T-helper 1 cell treated with Interleukin-12 subunit alpha and Interleukin-12 subunit beta and Interleukin-4 antibody, amounts not matched to agents 30 ng/mL and 1 ng/mL, for 36 hours (primary cell): ENCODE measurements at regions not wholly inside any gene's neighbourhood (a gene's known extent, or its start where the extent isn't known, plus 50 kb on each side); places are given as distances from the start of the nearest gene placed in this dataset.

Experiments used
- intact Hi-C: fragments of 100-400 bp; cut with micrococcal nuclease; formaldehyde crosslinking; loops from one replicate; pipeline ENCODE4 v1.15.1; 2024

DNA sequence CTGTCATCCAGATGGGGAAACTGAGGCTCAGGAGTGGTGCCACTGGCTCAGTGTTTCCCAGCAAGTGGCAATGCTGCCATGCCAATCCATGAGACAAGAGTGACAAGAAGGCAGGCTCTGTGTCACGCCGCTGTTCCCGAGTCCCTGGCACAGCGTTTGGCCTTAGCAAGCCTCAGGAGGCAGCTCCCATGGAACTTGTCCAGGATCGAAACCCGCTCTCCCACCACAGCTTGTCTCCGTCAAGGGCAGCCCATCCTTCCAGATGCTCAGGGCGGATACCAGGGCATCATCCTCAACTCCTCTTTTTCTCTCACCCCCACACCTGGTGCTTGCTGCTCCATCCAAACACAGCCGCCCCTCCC is 110.6 kb upstream of the PTPN1 start:
- intact Hi-C loops: no loop called here

DNA sequence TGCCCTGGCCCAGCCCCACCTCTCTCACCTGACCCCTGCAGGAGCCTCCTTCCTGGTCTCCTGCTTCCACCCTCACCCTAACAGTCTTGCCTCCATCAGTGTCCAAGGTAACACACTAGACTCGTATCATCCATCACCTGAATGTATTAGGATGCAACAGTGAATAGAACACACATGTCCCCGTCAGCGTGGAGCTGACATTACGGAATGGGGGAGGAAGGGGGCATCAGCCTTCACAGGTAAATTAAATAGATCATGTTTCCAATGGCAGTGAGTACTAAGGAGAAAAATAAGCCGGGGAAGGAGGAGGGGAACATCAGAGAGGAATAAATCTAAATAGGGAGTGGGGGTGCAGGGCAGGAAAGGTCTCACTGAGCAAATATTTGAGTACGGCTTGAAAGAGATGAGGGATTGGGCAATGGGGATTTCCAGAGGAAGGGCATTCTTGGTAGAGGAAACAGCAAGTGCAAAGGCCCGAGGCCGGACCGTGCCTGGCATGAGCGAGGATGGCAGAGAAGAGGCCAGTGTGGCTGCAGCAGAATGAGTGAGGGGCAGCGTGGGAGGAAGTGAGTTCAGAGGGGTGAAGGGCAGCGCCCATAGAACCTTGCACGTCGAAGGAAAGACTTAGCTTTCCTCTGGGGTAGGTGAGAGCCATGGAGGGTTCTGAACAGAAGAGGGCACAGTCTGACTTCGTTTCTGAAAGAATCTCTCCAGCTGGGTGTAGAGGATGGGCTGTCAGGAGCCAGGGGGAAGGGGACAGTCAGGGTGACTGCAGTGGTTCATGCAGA is 110.1 kb upstream of the PTPN1 start:
- intact Hi-C loops: no loop called here

DNA sequence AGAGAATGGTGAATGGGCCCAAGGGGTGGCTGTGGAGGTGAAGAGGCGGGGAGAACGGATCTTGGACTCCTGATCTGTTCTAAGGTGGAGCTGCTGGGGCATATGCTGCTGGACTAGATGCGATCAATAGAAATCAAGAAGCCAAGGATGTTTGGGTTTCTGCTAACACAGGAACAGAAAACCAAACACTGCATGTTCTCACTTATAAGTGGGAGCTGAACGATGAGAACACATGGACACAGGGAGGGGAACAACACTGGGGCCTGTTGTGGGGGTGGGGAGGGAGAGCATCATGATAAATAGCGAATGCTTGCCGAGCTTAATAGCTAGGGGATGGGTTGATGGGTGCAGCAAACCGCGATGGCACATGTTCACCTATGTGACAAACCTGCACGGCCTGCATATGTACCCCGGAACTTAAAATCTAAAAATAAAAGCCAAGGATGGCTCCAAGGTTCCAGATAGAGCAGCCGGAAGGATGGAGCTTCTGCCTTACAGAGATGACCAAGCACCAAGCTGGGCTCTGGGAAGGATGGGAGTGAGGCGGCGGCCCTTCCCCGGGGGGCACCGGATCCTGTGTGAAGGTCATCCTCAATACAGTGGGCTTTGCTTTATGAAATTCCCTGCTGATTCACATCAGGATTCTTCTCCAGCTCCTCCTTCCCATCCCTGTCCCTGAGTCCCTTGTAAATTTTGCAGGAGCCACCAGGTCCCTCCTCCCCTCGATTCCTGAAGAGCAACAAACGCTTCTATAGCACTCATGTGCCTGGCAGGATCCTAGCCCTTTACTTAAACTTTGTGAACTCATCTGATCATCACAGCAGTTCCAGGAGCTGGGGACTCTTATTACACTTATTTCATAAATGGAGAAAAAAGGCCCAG is 109.2 kb upstream of the PTPN1 start:
- intact Hi-C loops: no loop called here

DNA sequence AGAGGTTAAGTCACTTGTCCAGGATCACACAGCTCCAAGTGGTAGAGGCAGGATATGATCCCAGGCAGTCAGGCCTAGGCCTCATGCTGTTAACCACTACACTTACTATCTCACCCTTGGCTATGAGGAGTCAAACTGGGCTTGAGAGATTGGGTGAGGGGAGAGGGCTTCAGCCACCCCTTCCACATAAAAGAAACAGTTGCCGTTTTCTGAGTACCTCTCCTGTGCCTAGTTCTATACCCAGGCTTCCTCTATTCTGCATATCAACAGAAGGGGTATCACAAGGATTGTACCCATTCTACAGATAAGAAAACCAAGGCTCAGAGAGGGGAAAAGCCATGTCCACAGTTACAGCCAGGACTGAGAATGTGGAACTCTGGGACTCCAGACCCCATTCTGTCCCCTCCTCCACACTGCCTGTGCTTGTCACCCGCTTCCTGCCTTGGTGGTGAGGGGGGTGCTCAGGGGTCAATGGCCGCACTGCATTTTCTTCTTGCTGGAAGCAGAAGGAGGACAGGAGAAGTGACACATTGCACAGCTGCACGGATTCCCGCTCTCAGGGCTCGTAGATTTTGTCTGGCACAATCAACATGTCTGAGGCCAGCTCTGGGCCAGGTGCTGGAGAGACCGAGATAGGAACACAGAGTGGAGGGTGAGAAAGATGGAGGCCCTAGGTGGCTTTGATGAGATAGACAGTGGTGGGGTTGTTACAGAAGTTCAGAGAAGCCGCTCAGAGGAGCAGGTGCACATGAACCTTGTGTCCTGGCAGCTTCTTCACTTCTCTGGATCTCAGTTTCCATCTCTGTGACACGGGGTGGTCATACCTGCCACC is 108.4 kb upstream of the PTPN1 start:
- intact Hi-C loops: no loop called here

DNA sequence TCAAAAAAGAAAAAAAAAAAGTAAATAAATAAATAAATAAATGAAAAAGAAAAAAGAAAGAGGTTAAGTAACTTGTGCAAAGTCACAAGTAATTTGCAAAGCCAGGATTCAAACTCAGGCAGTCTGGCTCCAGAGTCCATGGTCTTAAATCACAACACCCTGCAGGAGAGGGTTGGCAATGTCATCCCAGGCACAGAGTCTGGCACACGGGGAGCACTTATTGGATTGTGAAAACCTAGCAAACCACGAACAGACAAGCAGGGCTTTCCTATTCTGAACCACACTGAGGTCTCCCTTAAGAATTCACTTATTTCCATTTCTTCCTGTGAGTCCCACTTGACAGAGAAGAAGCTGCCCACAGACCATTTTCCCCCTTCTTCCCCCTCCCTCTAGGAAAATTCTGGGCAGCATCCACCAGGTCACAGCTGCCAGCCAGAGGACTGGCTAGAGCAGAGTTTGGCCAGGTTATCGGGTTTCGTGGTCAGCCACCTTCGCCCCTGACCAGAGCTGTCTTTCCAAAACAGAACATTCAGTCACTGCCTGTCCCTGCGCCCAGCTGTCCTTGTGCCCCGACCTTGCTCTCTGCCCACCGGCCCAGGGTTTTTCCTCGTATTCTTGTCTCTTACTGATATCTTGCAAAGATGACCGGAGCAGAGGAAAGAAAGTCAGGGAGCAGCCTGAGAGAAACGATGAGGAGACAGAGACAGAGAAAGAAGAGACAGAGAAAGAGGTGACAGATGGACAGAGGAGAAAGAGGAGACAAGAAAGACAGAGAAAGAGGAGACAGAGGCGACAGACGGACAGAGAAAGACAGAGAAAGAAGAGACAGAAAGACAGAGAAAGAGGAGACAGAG is 106.4 kb upstream of the PTPN1 start:
- intact Hi-C loops: no loop called here

DNA sequence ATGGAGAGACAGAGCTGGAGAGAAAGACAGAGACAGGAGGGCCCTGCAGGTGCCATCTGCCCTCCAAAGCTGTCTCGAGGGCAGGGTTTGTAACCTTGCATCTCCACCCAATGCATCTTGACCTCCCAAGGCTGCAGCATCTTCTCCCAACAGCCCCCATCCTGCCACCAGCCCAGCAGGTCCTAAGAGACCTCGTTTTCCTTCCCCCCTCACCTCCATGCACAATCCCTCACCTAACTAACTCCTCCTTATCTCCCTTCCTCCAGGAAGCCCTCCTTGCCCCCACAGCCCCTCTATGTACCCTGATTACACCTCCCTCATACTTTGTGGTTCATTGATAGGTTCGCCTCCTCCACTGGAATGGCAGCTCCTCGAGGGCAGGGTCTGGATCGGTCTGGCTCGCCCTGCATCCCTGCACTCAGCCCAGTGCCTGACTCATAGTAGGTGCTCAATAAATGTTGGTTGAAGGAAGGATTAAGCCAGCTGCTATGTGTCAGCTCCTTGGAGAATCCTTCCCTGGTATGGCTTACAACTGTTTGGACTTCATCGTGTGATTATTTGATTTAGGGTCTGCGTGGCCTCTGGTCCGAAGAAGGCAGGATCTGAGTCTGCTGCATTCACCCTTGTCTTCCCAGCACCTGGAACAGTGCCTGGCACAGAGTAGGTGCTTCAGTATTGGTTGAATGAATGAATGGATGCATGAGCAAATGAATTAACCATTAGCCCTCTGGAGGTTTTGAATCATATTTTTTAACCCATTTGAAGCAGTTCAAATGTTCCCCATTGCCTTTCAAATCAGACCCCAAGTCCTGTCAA is 105.6 kb upstream of the PTPN1 start:
- intact Hi-C loops: no loop called here

DNA sequence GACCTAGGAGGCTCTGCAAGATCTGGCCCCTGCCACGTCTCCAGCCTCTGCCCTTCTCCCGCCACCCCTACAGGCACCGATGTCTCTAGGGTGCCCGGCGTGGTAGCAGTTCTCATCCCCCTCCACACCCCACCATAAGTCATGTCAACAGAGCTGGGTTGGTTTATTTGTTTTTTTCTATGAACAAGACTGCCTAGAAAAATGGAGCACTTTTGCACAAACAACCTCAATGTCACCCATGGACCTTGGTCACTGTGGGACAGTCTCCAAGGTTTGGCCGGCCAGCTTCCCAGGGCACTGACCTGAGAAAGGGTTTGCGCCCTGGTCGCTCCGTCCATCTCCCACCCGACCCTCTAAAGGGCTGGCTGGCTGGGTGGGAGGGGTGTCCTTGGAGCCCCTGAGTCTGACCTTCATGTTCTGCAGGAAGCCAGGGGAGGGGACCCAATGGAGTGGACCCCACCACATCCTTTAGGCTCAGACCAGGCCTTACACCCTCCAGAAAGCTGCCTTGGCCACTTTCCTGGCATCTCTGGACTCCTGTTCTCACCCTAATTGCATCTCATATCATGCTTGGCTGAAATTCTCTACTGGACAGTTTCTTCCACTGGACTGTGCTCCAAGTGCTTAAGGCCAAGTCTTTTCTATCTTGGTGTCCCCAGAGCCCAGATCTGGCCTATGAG is 104.8 kb upstream of the PTPN1 start:
- intact Hi-C loops: no loop called here

DNA sequence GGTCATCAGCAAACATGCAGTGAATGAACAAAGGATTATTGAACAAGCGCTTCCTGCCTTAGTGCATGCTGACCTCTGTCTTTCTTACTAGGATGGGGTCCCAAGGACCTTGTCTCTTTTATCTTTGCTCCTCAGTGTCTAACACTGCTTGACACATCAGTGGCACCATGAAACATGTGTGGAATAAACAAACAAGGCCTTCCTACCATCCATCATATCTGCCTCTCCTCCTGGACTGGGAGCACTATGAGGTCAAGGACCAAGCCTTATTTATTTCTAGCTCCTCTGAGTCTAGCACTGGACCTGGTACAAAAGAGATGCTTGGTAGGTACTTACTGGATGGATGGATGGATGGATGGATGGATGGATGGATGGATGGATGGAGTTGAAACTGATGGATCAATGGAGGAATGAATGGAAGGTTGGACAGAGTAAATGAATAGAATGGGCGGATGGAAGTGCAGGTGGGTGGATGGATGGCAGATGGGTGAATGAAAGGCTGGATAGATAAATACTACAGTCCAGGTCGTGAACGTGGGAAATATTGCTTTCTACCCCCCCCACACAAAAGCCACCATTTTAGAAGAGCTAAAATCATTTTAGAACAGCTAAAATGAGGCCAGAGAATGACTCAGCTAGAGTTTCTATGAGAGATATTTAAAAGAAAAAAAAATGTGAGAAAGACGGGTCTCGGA is 104.1 kb upstream of the PTPN1 start:
- intact Hi-C loops: no loop called here

DNA sequence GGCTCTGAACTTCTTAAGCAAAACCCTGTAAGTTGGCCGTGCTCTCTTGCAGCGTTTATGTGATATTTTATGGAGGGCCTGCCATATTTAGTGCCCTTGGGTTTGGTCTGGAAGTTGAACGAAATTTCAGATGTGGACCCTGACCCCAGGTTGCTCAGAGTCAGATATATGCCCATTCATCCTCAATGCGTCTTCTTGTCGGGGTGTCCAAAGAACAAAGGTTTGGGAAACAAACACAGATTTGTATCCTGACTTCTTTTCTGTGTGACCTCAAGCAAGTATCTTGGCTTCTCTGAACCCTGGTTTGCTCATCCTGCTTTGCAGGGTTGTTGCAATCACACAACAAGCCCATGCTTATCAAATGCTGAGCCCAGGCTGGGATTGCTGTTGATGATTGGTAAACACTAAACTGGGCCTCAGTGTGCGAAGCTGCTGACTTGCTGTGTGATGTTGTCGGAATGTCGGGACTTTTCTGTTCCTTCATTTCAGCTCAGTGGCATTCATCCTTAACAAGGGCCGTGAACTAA is 103.5 kb upstream of the PTPN1 start:
- intact Hi-C loops: no loop called here

DNA sequence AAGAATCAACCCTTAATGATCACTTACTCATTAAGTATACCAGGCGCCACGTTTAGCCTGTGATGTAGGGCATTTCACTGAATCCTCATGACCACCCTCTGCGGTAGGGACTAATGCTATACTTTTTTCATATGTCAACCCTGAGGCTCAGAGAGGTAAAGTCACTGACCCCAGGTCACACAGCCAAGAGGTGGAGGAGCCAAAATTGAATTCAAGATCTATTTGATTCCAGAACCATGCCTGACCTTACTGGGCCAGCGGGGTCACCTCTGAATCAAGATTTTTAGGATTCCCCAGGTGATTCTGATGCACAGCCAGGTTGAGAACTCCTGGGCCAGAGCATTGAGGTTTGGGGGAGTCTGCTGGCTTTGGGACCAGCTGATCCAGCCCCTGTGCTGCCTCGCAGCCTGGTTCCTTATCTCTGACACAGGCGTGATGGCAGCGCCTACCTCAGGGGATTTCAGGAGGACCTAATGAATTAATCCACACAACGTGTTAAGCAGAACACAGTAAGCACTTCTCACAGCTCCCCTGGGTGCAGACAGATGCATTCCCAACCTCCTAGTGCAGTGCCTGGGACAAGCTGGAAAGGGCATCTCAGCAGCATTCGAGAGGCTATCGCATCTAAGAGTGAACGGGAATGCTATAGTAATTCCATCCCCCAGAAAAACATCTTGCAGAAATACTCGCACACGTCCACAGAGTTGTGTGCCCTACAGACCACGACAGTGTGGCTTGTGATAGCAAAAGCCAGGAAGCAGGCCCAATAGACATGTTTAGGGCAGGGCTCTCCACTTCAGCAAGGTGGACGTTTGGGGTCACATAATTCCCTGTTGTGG is 101.4 kb upstream of the PTPN1 start:
- intact Hi-C loops: no loop called here

DNA sequence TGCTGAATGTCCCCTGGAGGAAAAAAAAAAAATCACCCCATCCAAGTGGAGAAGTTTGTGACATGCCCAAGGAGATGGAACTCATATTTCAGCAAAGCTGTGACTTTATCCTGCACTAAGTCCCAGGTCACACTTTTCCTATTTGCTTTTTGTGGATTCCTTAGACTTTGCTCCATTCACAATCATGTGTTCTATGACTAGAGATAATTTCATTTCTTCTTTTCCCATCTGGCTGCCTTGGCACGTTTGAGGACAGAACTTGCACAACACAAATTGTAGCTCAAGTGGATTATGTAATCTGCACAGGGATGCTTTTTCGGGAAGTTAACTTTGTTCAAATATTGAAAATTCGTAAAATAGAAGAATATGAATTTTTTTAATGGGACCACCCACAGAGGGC is 100.7 kb upstream of the PTPN1 start:
- intact Hi-C loops: no loop called here

DNA sequence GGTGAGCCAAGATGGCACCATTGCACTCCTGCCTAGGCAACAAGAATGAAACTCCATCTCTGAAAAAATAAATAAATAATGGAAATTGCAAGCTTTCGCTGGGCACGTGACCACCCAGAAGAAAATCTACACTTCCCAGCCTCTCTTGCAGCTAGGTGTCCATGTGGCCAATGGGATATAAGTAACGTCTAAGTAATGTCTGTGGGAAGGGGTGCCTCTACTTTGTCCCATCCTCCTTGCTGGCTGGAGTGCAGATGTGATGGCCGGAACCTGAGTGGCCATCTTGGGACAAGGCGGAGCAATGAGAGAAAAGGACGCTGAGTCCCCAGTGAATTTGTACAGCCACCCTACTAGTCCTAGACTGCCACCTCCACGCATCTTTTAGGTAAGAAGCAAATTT is 99.8 kb upstream of the PTPN1 start:
- intact Hi-C loops: no loop called here

DNA sequence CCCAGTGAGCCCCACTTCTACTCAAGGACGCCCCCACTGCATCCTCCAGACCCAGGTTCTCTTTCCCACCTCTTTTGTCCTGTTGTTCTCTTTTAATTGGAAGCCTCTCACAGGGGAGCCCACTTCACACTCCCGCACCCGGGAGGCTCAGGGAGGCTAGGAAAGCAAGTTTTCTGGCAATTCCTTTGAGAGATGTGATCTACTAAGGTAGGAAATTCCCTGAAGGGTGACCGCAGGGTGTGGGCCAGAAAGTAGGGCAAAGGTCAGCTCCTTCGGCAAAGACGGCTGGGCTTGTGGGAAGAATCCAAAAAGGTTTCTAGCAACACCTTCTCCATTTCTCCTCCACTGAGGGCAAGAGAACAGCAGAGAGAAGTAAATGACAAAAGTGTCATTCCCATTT is 98.1 kb upstream of the PTPN1 start:
- intact Hi-C loops: no loop called here

DNA sequence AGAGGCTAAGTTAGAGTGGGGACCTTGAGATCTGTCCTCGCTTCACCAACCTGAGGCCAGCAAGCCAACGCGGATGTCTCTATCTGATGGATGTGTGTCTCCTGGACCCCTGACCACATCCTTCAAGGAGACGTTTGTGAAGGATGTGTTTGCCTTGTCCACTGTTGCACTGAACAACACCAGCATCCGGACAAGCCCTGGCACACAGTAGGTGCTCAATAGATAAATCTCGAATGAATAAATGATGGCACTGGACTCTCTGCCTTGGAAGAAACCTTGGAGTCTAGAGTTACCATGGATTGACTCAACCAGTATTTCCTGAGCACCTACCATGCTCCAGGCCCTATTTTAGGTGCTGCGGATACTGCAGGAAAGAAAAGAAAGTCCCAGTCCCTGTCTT is 97.7 kb upstream of the PTPN1 start:
- intact Hi-C loops: no loop called here

DNA sequence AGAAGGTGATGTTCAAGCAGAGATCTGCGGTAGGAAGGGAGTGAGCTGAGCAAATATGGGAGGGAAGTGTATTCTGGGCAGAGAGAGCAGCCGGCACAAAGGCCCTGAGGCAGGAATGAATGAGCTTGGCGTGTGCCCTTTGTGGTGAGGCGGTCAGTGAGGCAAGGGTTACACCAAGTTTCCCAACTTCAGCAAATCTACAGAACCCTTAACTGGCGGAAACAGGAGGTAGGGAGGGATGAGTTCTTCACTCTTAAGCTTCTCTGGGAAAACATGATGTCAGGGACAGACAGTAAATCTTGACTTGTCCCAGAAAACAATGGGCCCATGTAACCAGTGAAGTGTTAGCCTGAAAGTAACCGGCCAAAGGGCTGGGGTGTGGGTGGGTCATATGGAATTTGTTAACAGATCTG is 97.1 kb upstream of the PTPN1 start:
- intact Hi-C loops: no loop called here

DNA sequence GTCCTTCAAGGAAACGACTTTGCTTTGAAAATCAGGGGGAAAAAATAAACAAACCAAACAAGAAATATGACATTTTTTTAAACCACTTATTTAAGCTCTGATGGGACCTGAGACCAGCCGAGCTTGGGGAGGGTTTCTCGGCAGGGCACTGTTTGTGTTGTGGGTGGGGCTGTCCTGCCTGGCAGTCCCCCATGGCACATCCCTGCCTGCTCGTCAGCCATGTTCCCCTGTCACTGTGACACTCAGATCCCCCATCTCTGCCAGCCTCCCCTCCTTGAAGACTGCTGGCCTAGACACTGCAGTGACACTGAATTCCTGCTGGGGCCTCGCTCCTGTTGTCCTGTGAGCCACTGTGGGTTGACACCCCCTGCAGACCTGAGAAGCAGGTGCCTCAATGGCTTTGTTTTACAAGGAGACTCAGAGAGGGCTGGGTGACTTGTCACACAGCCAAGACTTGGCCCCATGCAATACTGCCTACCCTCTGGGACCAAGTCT is 95.1 kb upstream of the PTPN1 start:
- intact Hi-C loops: no loop called here

DNA sequence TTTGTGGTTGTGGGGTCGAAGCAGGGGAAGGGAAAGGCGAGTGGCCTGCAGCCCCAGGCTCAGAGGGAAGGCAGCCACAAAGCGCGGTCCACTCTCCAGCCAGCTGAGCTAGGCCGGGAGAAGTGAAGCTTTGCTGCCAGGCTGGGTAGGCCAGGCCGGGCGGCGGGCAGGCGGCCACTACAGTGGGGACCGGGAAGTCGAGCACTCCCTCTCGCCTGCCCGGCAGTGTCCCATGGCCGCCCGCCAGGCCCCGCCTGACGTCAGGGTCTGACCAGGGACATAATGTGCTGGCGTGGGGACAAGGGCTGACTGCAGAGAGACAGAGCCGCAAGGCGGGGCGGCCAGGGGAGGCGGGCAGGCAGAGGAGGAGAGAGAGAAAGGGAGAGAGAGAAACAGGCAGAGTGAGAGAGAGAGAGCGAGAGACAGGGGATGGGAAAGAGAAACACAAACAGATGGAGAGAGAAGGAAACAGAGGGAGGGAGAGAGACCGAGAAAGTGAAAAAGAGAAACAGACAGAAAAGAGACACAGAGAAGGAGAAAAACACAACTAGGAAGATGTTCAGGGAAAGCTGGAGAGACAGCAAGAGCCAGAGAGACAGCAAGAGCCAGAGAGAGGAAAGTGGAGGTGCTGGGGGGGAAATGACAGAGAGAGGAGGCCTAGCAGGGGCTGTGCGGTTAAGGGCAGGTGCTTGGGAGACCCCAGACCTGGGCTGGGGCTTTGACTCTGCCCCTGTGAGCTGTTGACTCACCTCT is 94.5 kb upstream of the PTPN1 start:
- intact Hi-C loops: no loop called here
